ENCODE measurements at regions not wholly inside any gene's neighbourhood (a gene's known extent, or its start where the extent isn't known, plus 50 kb on each side); places are given as distances from the start of the nearest gene placed in this dataset.

DNA sequence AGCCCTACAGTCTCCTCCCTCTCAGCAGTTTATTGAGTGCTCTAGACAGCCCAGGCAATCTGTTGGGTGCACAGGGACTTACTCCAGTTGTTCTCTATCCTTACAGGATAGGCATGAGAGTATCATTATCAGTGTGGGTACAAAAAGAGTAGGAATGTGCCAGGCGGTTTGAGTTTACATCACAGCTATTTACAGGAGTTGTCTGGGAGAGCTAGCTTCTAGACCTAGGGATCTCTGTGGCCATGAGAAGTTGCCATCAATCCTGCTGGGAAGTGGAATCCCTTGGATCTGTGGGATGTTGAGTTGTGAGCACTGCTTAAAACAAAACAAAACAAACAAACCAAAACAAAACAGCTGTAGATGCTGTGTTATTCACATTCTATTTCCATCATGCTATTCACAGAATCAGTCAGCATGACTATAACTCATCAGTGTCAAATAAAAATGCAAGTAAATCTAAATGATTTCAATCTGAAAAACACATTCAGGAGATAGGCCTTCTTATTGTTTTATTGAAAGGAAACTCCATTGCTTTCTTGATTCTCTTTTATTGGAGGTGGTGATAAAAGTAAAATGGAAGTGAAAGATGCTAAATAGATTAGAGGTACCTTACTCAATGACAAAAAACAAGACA, 552.4 kb upstream of the ZNF608 start:
- ChIA-PET POLR2A (no interaction called here), CTCF (ENCODE audit: low intra/inter-chr PET ratio, low total read pairs) (no interaction called here)
- Histone ChIP-seq H3K4me3 (replicated peaks in 1 of 3; ENCODE audit: insufficient read depth in 1 of 3, low read depth in 2 of 3, low read length in 3 of 3) (no peak overlapping the region), H3K27me3 (ENCODE audit: control insufficient read depth in 1 of 2, insufficient read depth in 2 of 2, low read length in 2 of 2) (no peaks in the 10 kb centered on the region), H3K9ac (ENCODE audit: insufficient read depth, low read depth, low read length) (no peak overlapping the region), H3K27ac (ENCODE audit: extremely low read length, insufficient read depth, low read length) (no peak overlapping the region), H3K36me3 (replicated peaks in 1 of 2; ENCODE audit: control insufficient read depth in 1 of 2, insufficient read depth in 2 of 2, low read length in 2 of 2) (no peaks in the 10 kb centered on the region), H3K79me2 (ENCODE audit: insufficient read depth, low read length) (no peaks in the 10 kb centered on the region), H3K4me1 (ENCODE audit: insufficient read depth, low read length) (no peaks in the 10 kb centered on the region), H2AFZ (ENCODE audit: low read length) (no peak overlapping the region), H3K4me2 (ENCODE audit: low read depth, low read length) (no peak overlapping the region), H3K9me3 (ENCODE audit: low read length) (no peaks in the 10 kb centered on the region), H4K20me1 (ENCODE audit: insufficient read depth, low read length) (no peaks in the 10 kb centered on the region)
- FAIRE-seq (no peak), ATAC-seq (no peak), DNase-seq (ENCODE audit: low spot score) (no peak)
- BruUV-seq (replicated peaks), result no TSS peak
- intact Hi-C loops (cut with micrococcal nuclease; ENCODE audit: unreplicated experiment), result no loop called here
- 0% methylated on average over 1 of the region's 1 CpG for WGBS (ENCODE audit: low lambda C conversion rate)
- in situ Hi-C loops (cut with HindIII; ENCODE audit: extremely low pct_ligation_motif_present, low pct_unique_long_range_greater_than_20kb), result no loop called here
- no peak for TF ChIP-seq ZNF20 (CRISPR knock-in tag; IDR thresholded peaks at IDR 0.05)
- no peak for TF ChIP-seq KDM5A (IDR thresholded peaks at IDR 0.05; ENCODE audit: borderline replicate concordance, low read length)
- no peak for TF ChIP-seq CEBPB (IDR thresholded peaks at IDR 0.05; ENCODE audit: borderline replicate concordance, low read depth, low read length)
- no peak for TF ChIP-seq SAP130 (CRISPR knock-in tag; IDR thresholded peaks at IDR 0.05; ENCODE audit: low read depth)
- TF ChIP-seq TERF1 (CRISPR knock-in tag; IDR thresholded peaks at IDR 0.05), result no peak
- no peak for TF ChIP-seq CREBL2 (CRISPR knock-in tag; IDR thresholded peaks at IDR 0.05; ENCODE audit: borderline replicate concordance)
- TF ChIP-seq ZNF280B (CRISPR knock-in tag; IDR thresholded peaks at IDR 0.05; ENCODE audit: borderline replicate concordance), result no peak
- TF ChIP-seq ZBTB25 (CRISPR knock-in tag; IDR thresholded peaks at IDR 0.05), result no peak
- TF ChIP-seq ZNF510 (CRISPR knock-in tag; IDR thresholded peaks at IDR 0.05; ENCODE audit: low read depth), result no peak
- no peak for TF ChIP-seq ZFAT (CRISPR knock-in tag; conservative IDR thresholded peaks at IDR 0.05)
- TF ChIP-seq ZFX (CRISPR knock-in tag; IDR thresholded peaks at IDR 0.05; ENCODE audit: low read depth), result no peak
- no peak for TF ChIP-seq PITX1 (CRISPR knock-in tag; IDR thresholded peaks at IDR 0.05)
- no peak for TF ChIP-seq ZNF605 (CRISPR knock-in tag; IDR thresholded peaks at IDR 0.05)
- TF ChIP-seq SMARCE1 (IDR thresholded peaks at IDR 0.05; ENCODE audit: borderline replicate concordance), result no peak
- TF ChIP-seq, protein P1, sequence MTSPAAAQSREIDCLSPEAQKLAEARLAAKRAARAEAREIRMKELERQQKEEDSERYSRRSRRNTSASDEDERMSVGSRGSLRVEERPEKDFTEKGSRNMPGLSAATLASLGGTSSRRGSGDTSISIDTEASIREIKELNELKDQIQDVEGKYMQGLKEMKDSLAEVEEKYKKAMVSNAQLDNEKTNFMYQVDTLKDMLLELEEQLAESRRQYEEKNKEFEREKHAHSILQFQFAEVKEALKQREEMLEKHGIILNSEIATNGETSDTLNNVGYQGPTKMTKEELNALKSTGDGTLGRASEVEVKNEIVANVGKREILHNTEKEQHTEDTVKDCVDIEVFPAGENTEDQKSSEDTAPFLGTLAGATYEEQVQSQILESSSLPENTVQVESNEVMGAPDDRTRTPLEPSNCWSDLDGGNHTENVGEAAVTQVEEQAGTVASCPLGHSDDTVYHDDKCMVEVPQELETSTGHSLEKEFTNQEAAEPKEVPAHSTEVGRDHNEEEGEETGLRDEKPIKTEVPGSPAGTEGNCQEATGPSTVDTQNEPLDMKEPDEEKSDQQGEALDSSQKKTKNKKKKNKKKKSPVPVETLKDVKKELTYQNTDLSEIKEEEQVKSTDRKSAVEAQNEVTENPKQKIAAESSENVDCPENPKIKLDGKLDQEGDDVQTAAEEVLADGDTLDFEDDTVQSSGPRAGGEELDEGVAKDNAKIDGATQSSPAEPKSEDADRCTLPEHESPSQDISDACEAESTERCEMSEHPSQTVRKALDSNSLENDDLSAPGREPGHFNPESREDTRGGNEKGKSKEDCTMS (CRISPR knock-in tag; conservative IDR thresholded peaks at IDR 0.05), result no peak
- no peak for TF ChIP-seq ZBTB3 (CRISPR knock-in tag; IDR thresholded peaks at IDR 0.05; ENCODE audit: borderline replicate concordance, low read depth)
- TF ChIP-seq THAP11 (CRISPR knock-in tag; IDR thresholded peaks at IDR 0.05), result no peak

Data from HepG2 (cell line).